Astrocyte (in vitro differentiated cells and primary cell): ENCODE measurements at regions not wholly inside any gene's neighbourhood (a gene's known extent, or its start where the extent isn't known, plus 50 kb on each side); places are given as distances from the start of the nearest gene placed in this dataset.

Experiments used
- DNase-seq: peaks from one replicate; pipeline ENCODE4 v3.0.0-alpha.2; 2010; ENCODE audit warnings: low read depth
- FAIRE-seq: peaks from 2 replicates; lab custom pipeline; 2011; peaks lifted over from hg19 to GRCh38; lab: Jason Lieb, UNC
- H2AFZ ChIP-seq: 2 replicates; pipeline ENCODE4 v1.6.0; 2012; ENCODE audit warnings: low read depth, low read length, inconsistent platforms
- H3K27ac ChIP-seq: 2 replicates; pipeline ENCODE4 v1.5.1; 2011; ENCODE audit warnings: low read depth, low read length, inconsistent platforms
- H3K27me3 ChIP-seq: 2 replicates; pipeline ENCODE4 v1.6.0; 2011; ENCODE audit warnings: low read length, inconsistent platforms; ENCODE audit not compliant: insufficient read depth
- H3K36me3 ChIP-seq: 2 replicates; pipeline ENCODE4 v1.5.1; 2011; ENCODE audit warnings: low read length, inconsistent platforms; ENCODE audit not compliant: insufficient read depth
- H3K4me1 ChIP-seq: 2 replicates; pipeline ENCODE4 v1.5.1; 2011; ENCODE audit warnings: low read length, inconsistent platforms; ENCODE audit not compliant: insufficient read depth
- H3K4me2 ChIP-seq: 2 replicates; pipeline ENCODE4 v1.6.0; 2012; ENCODE audit warnings: low read length, inconsistent platforms
- H3K4me3 ChIP-seq: 2 replicates; pipeline ENCODE4 v1.5.1; 2011; ENCODE audit warnings: low read depth, mild to moderate bottlenecking, low read length, inconsistent platforms; ENCODE audit not compliant: insufficient read depth
- H3K79me2 ChIP-seq: 2 replicates; pipeline ENCODE4 v1.6.0; 2012; ENCODE audit warnings: mild to moderate bottlenecking, low read length, inconsistent platforms; ENCODE audit not compliant: insufficient read depth
- H3K9ac ChIP-seq: 2 replicates; pipeline ENCODE4 v1.6.0; 2012; ENCODE audit warnings: mild to moderate bottlenecking, low read length, inconsistent platforms
- H3K9me3 ChIP-seq: 2 replicates; pipeline ENCODE4 v1.5.1; 2012; ENCODE audit warnings: low read depth, mild to moderate bottlenecking, low read length, inconsistent platforms; ENCODE audit not compliant: insufficient read depth
- H4K20me1 ChIP-seq: 2 replicates; pipeline ENCODE4 v1.6.0; 2012; ENCODE audit warnings: low read length, inconsistent platforms; ENCODE audit not compliant: insufficient read depth
- H3K27ac Mint-ChIP-seq: one replicate; pipeline ENCODE4 v1.8.0; 2021; ENCODE audit warnings: mild to moderate bottlenecking, mixed read lengths; ENCODE audit not compliant: unreplicated experiment
- H3K27me3 Mint-ChIP-seq: one replicate; pipeline ENCODE4 v1.8.0; 2021; ENCODE audit warnings: low read depth, mixed read lengths; ENCODE audit not compliant: unreplicated experiment
- H3K36me3 Mint-ChIP-seq: one replicate; pipeline ENCODE4 v1.8.0; 2021; ENCODE audit warnings: low read depth, mixed read lengths; ENCODE audit not compliant: unreplicated experiment
- H3K4me1 Mint-ChIP-seq: one replicate; pipeline ENCODE4 v1.8.0; 2021; ENCODE audit warnings: low read depth, mixed read lengths; ENCODE audit not compliant: unreplicated experiment
- H3K4me3 Mint-ChIP-seq: one replicate; pipeline ENCODE4 v1.8.0; 2021; ENCODE audit warnings: mild to moderate bottlenecking, moderate library complexity, mixed read lengths; ENCODE audit not compliant: unreplicated experiment
- H3K9me3 Mint-ChIP-seq: one replicate; pipeline ENCODE4 v1.8.0; 2021; ENCODE audit warnings: mild to moderate bottlenecking, mixed read lengths; ENCODE audit not compliant: unreplicated experiment
- EZH2 ChIP-seq: IDR thresholded peaks from 2 replicates; pipeline ENCODE4 v1.6.1; 2012; ENCODE audit warnings: mild to moderate bottlenecking, low read length, inconsistent platforms; ENCODE audit not compliant: insufficient read depth
- TF ChIP-seq, protein P1 (sequence below): IDR thresholded peaks from 2 replicates; pipeline ENCODE4 v1.5.1; 2011; ENCODE audit warnings: low read depth, mild to moderate bottlenecking, inconsistent platforms, low read length, moderate library complexity; ENCODE audit not compliant: insufficient read depth

DNA sequence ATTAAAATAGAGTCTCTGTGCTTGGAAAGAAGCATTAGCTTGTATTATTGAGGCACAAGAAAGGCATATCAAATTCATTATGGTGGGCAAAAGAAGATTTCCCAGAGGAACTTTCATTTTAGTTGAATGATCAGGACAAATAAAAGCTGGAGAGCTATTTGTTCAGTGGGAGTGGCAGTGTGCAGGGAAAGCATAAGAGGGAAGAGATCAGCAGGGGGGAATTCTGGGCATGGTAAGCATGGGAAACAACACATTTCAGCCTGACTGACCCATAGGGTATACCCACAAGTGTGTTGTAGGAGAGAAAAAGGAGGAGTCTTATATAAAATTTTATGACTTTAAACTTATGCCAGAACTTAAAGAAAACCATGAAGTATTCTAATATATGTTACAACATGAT lies 167.7 kb upstream of the RASA1 start:
- DNase-seq (no peak), FAIRE-seq (no peak)
- H3K27me3 ChIP-seq, result no peaks in the 10 kb centered on the region
- no peak overlapping the region for H3K4me3 ChIP-seq
- no peak overlapping the region for H3K4me2 ChIP-seq
- no peaks in the 10 kb centered on the region for H3K27me3 Mint-ChIP-seq
- H3K4me3 Mint-ChIP-seq, result no peak overlapping the region
- H2AFZ ChIP-seq, result no peak overlapping the region
- no peaks in the 10 kb centered on the region for H4K20me1 ChIP-seq
- no peaks in the 10 kb centered on the region for H3K36me3 Mint-ChIP-seq
- H3K9ac ChIP-seq, result no peak overlapping the region
- H3K27ac Mint-ChIP-seq, result no peak overlapping the region
- H3K4me1 Mint-ChIP-seq, result peaks cover 5% of the 10 kb centered on the region
- no peak for TF ChIP-seq EZH2
- TF ChIP-seq, protein P1, sequence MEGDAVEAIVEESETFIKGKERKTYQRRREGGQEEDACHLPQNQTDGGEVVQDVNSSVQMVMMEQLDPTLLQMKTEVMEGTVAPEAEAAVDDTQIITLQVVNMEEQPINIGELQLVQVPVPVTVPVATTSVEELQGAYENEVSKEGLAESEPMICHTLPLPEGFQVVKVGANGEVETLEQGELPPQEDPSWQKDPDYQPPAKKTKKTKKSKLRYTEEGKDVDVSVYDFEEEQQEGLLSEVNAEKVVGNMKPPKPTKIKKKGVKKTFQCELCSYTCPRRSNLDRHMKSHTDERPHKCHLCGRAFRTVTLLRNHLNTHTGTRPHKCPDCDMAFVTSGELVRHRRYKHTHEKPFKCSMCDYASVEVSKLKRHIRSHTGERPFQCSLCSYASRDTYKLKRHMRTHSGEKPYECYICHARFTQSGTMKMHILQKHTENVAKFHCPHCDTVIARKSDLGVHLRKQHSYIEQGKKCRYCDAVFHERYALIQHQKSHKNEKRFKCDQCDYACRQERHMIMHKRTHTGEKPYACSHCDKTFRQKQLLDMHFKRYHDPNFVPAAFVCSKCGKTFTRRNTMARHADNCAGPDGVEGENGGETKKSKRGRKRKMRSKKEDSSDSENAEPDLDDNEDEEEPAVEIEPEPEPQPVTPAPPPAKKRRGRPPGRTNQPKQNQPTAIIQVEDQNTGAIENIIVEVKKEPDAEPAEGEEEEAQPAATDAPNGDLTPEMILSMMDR, result no peak
- no peaks in the 10 kb centered on the region for H3K9me3 Mint-ChIP-seq
- no peak overlapping the region for H3K27ac ChIP-seq
- H3K9me3 ChIP-seq, result no peaks in the 10 kb centered on the region
- no peaks in the 10 kb centered on the region for H3K79me2 ChIP-seq
- no peaks in the 10 kb centered on the region for H3K36me3 ChIP-seq
- peaks cover 2% of the 10 kb centered on the region for H3K4me1 ChIP-seq

GRCh38 chr5:87101321-87101720 lies 166.4 kb upstream of the RASA1 start:
- H3K9me3 ChIP-seq, result no peaks in the 10 kb centered on the region
- no peaks in the 10 kb centered on the region for H3K27me3 ChIP-seq
- no peaks in the 10 kb centered on the region for H3K27me3 Mint-ChIP-seq
- no peak overlapping the region for H3K4me3 Mint-ChIP-seq
- H3K27ac Mint-ChIP-seq, result no peak overlapping the region
- H3K4me2 ChIP-seq, result no peak overlapping the region
- FAIRE-seq, result no peak
- H3K9ac ChIP-seq, result no peak overlapping the region
- H3K9me3 Mint-ChIP-seq, result no peaks in the 10 kb centered on the region
- no peak overlapping the region for H2AFZ ChIP-seq
- H3K36me3 ChIP-seq, result no peaks in the 10 kb centered on the region
- no peak for DNase-seq
- H3K79me2 ChIP-seq, result no peaks in the 10 kb centered on the region
- TF ChIP-seq, protein P1, result no peak
- no peak for TF ChIP-seq EZH2
- peaks cover 2% of the 10 kb centered on the region for H3K4me1 ChIP-seq
- no peak overlapping the region for H3K27ac ChIP-seq
- H3K4me1 Mint-ChIP-seq, result peaks cover 5% of the 10 kb centered on the region
- no peaks in the 10 kb centered on the region for H4K20me1 ChIP-seq
- no peak overlapping the region for H3K4me3 ChIP-seq
- no peaks in the 10 kb centered on the region for H3K36me3 Mint-ChIP-seq

- H3K9ac ChIP-seq, result no peak overlapping the region
- H3K4me3 ChIP-seq, result no peak overlapping the region
- no peaks in the 10 kb centered on the region for H3K36me3 ChIP-seq
- Mint-ChIP-seq H3K4me1 (peaks cover 5% of the 10 kb centered on the region), H3K4me3 (no peak overlapping the region), H3K27me3 (no peaks in the 10 kb centered on the region), H3K27ac (no peak overlapping the region), H3K9me3 (no peaks in the 10 kb centered on the region), H3K36me3 (no peaks in the 10 kb centered on the region)
- FAIRE-seq (no peak), DNase-seq (no peak)
- no peak overlapping the region for H3K27ac ChIP-seq
- no peaks in the 10 kb centered on the region for H3K79me2 ChIP-seq
- H3K27me3 ChIP-seq, result no peaks in the 10 kb centered on the region
- no peaks in the 10 kb centered on the region for H3K9me3 ChIP-seq
- H3K4me1 ChIP-seq, result peaks cover 2% of the 10 kb centered on the region
- no peak overlapping the region for H2AFZ ChIP-seq
- no peak overlapping the region for H3K4me2 ChIP-seq
- no peaks in the 10 kb centered on the region for H4K20me1 ChIP-seq
- TF ChIP-seq, protein P1, result no peak
- TF ChIP-seq EZH2, result no peak
Measured at GRCh38 chr5:87102841-87103240, 164.8 kb upstream of the RASA1 start.
